ENCODE measurements at regions not wholly inside any gene's neighbourhood (a gene's known extent, or its start where the extent isn't known, plus 50 kb on each side); places are given as distances from the start of the nearest gene placed in this dataset.

GRCh38 chr6:94735270-94735669 lies 842.1 kb upstream of the MANEA start:
- no peak overlapping the region for H2BK120ac ChIP-seq (ENCODE audit: low read depth, low read length)
- H3K79me1 ChIP-seq (ENCODE audit: low read length): no peaks in the 10 kb centered on the region
- no peak overlapping the region for H2BK5ac ChIP-seq (ENCODE audit: low read length)
- H4K5ac ChIP-seq (ENCODE audit: low read length): no peak overlapping the region
- no CpG with 5 or more reads among the region's 7 CpGs for WGBS (ENCODE audit: extremely low coverage, insufficient coverage, low lambda C conversion rate)
- no peaks in the 10 kb centered on the region for H3K27me3 ChIP-seq (ENCODE audit: insufficient read depth, low read length, poor library complexity)
- H3K79me2 ChIP-seq (ENCODE audit: control insufficient read depth, insufficient read depth, low read length): no peaks in the 10 kb centered on the region
- H3K36me3 ChIP-seq (ENCODE audit: control insufficient read depth, insufficient read depth, low read length): no peaks in the 10 kb centered on the region
- no peak overlapping the region for H3K9ac ChIP-seq (ENCODE audit: low read length)
- no peak overlapping the region for H3K56ac ChIP-seq (ENCODE audit: low read length)
- H3K27ac ChIP-seq (ENCODE audit: low read depth, low read length): no peak overlapping the region
- DNase-seq: no peak
- H3K23ac ChIP-seq (ENCODE audit: low read length): no peak overlapping the region
- no peaks in the 10 kb centered on the region for H3K4me1 ChIP-seq (ENCODE audit: control insufficient read depth, low read depth, low read length)
- no peak overlapping the region for H3K4me2 ChIP-seq (ENCODE audit: low read length)
- H4K8ac ChIP-seq (ENCODE audit: low read depth, low read length): no peak overlapping the region
- H3K18ac ChIP-seq (ENCODE audit: low read length): no peak overlapping the region
- H3K4me3 ChIP-seq (ENCODE audit: low read length): no peak overlapping the region
- no peak overlapping the region for H2BK15ac ChIP-seq (replicated peaks; ENCODE audit: low read depth)
- no peak overlapping the region for H2AK5ac ChIP-seq (ENCODE audit: low read length)
- no peak overlapping the region for H3K4ac ChIP-seq (ENCODE audit: low read depth, low read length)

GRCh38 chr6:94734751-94735150 lies 842.6 kb upstream of the MANEA start:
- H2BK120ac ChIP-seq (ENCODE audit: low read depth, low read length): no peak overlapping the region
- no peak overlapping the region for H3K27ac ChIP-seq (ENCODE audit: low read depth, low read length)
- no CpG with 5 or more reads among the region's 1 CpG for WGBS (ENCODE audit: extremely low coverage, insufficient coverage, low lambda C conversion rate)
- H3K36me3 ChIP-seq (ENCODE audit: control insufficient read depth, insufficient read depth, low read length): no peaks in the 10 kb centered on the region
- no peak overlapping the region for H4K8ac ChIP-seq (ENCODE audit: low read depth, low read length)
- H3K79me2 ChIP-seq (ENCODE audit: control insufficient read depth, insufficient read depth, low read length): no peaks in the 10 kb centered on the region
- H3K9ac ChIP-seq (ENCODE audit: low read length): no peak overlapping the region
- H3K56ac ChIP-seq (ENCODE audit: low read length): no peak overlapping the region
- H3K23ac ChIP-seq (ENCODE audit: low read length): no peak overlapping the region
- H2BK15ac ChIP-seq (replicated peaks; ENCODE audit: low read depth): no peak overlapping the region
- H3K4me3 ChIP-seq (ENCODE audit: low read length): no peak overlapping the region
- H3K79me1 ChIP-seq (ENCODE audit: low read length): no peaks in the 10 kb centered on the region
- H3K4ac ChIP-seq (ENCODE audit: low read depth, low read length): no peak overlapping the region
- no peak for DNase-seq
- H3K27me3 ChIP-seq (ENCODE audit: insufficient read depth, low read length, poor library complexity): no peaks in the 10 kb centered on the region
- H2AK5ac ChIP-seq (ENCODE audit: low read length): no peak overlapping the region
- no peak overlapping the region for H3K4me2 ChIP-seq (ENCODE audit: low read length)
- no peak overlapping the region for H4K5ac ChIP-seq (ENCODE audit: low read length)
- no peaks in the 10 kb centered on the region for H3K4me1 ChIP-seq (ENCODE audit: control insufficient read depth, low read depth, low read length)
- H3K18ac ChIP-seq (ENCODE audit: low read length): no peak overlapping the region
- no peak overlapping the region for H2BK5ac ChIP-seq (ENCODE audit: low read length)

- Histone ChIP-seq H3K9ac (ENCODE audit: low read length) (no peak overlapping the region), H2BK120ac (ENCODE audit: low read depth, low read length) (no peak overlapping the region), H3K36me3 (ENCODE audit: control insufficient read depth, insufficient read depth, low read length) (no peaks in the 10 kb centered on the region), H3K27ac (ENCODE audit: low read depth, low read length) (no peak overlapping the region), H4K5ac (ENCODE audit: low read length) (no peak overlapping the region), H3K23ac (ENCODE audit: low read length) (no peak overlapping the region), H2BK5ac (ENCODE audit: low read length) (no peak overlapping the region), H3K4me3 (ENCODE audit: low read length) (no peak overlapping the region), H3K79me1 (ENCODE audit: low read length) (no peaks in the 10 kb centered on the region), H3K79me2 (ENCODE audit: control insufficient read depth, insufficient read depth, low read length) (no peaks in the 10 kb centered on the region), H2AK5ac (ENCODE audit: low read length) (no peak overlapping the region), H3K27me3 (ENCODE audit: insufficient read depth, low read length, poor library complexity) (no peaks in the 10 kb centered on the region), H3K4ac (ENCODE audit: low read depth, low read length) (no peak overlapping the region), H3K4me2 (ENCODE audit: low read length) (no peak overlapping the region), H3K18ac (ENCODE audit: low read length) (no peak overlapping the region), H3K56ac (ENCODE audit: low read length) (no peak overlapping the region), H3K4me1 (ENCODE audit: control insufficient read depth, low read depth, low read length) (no peaks in the 10 kb centered on the region), H2BK15ac (replicated peaks; ENCODE audit: low read depth) (no peak overlapping the region), H4K8ac (ENCODE audit: low read depth, low read length) (no peak overlapping the region)
- no CpG with 5 or more reads among the region's 7 CpGs for WGBS (ENCODE audit: extremely low coverage, insufficient coverage, low lambda C conversion rate)
- peak; percentile 36 for DNase-seq
Observed at GRCh38 chr6:94733066-94733465, 844.3 kb upstream of the MANEA start.

DNA sequence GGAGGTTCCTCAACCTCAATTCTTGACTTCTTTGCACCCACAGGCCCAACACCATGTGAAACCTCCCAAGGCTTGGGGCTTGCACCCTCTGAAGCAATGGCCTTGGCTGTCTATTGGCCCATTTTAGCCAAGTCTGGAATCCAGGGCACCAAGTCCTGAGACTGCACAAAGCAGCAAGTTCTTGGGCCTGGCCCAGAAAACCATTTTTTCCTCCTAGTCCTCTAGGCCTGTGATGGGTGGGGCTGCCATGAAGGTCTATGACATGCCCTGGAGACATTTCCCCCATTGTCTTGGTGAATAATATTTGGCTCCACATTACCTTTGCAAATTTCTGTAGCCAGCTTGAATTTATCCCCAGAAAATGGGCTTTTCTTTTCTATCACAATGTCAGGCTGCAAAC lies 849.6 kb upstream of the MANEA start:
- H3K27me3 ChIP-seq (ENCODE audit: insufficient read depth, low read length, poor library complexity): no peaks in the 10 kb centered on the region
- H3K4me3 ChIP-seq (ENCODE audit: low read length): no peak overlapping the region
- H3K79me1 ChIP-seq (ENCODE audit: low read length): no peaks in the 10 kb centered on the region
- no peak overlapping the region for H3K18ac ChIP-seq (ENCODE audit: low read length)
- no peaks in the 10 kb centered on the region for H3K4me1 ChIP-seq (ENCODE audit: control insufficient read depth, low read depth, low read length)
- H3K27ac ChIP-seq (ENCODE audit: low read depth, low read length): no peak overlapping the region
- no peak overlapping the region for H3K9ac ChIP-seq (ENCODE audit: low read length)
- H3K56ac ChIP-seq (ENCODE audit: low read length): no peak overlapping the region
- no peak overlapping the region for H4K8ac ChIP-seq (ENCODE audit: low read depth, low read length)
- no peak overlapping the region for H2BK15ac ChIP-seq (replicated peaks; ENCODE audit: low read depth)
- DNase-seq: peak; percentile 5
- H3K4ac ChIP-seq (ENCODE audit: low read depth, low read length): no peak overlapping the region
- H2BK5ac ChIP-seq (ENCODE audit: low read length): no peak overlapping the region
- no peak overlapping the region for H3K23ac ChIP-seq (ENCODE audit: low read length)
- no peak overlapping the region for H4K5ac ChIP-seq (ENCODE audit: low read length)
- no peaks in the 10 kb centered on the region for H3K79me2 ChIP-seq (ENCODE audit: control insufficient read depth, insufficient read depth, low read length)
- no peaks in the 10 kb centered on the region for H3K36me3 ChIP-seq (ENCODE audit: control insufficient read depth, insufficient read depth, low read length)
- H2BK120ac ChIP-seq (ENCODE audit: low read depth, low read length): no peak overlapping the region
- H2AK5ac ChIP-seq (ENCODE audit: low read length): no peak overlapping the region
- no peak overlapping the region for H3K4me2 ChIP-seq (ENCODE audit: low read length)

GRCh38 chr6:94721459-94721858 lies 855.9 kb upstream of the MANEA start:
- no peak overlapping the region for H2BK120ac ChIP-seq (ENCODE audit: low read depth, low read length)
- no peak for DNase-seq
- H3K27me3 ChIP-seq (ENCODE audit: insufficient read depth, low read length, poor library complexity): no peaks in the 10 kb centered on the region
- H3K56ac ChIP-seq (ENCODE audit: low read length): no peak overlapping the region
- no peaks in the 10 kb centered on the region for H3K79me1 ChIP-seq (ENCODE audit: low read length)
- no peak overlapping the region for H3K27ac ChIP-seq (ENCODE audit: low read depth, low read length)
- no peaks in the 10 kb centered on the region for H3K79me2 ChIP-seq (ENCODE audit: control insufficient read depth, insufficient read depth, low read length)
- no CpG with 5 or more reads among the region's 2 CpGs for WGBS (ENCODE audit: extremely low coverage, insufficient coverage, low lambda C conversion rate)
- H3K4me3 ChIP-seq (ENCODE audit: low read length): no peak overlapping the region
- H4K5ac ChIP-seq (ENCODE audit: low read length): no peak overlapping the region
- H3K4me2 ChIP-seq (ENCODE audit: low read length): no peak overlapping the region
- H3K18ac ChIP-seq (ENCODE audit: low read length): no peak overlapping the region
- no peak overlapping the region for H4K8ac ChIP-seq (ENCODE audit: low read depth, low read length)
- no peak overlapping the region for H3K4ac ChIP-seq (ENCODE audit: low read depth, low read length)
- H3K23ac ChIP-seq (ENCODE audit: low read length): no peak overlapping the region
- H2AK5ac ChIP-seq (ENCODE audit: low read length): no peak overlapping the region
- H2BK5ac ChIP-seq (ENCODE audit: low read length): no peak overlapping the region
- no peak overlapping the region for H3K9ac ChIP-seq (ENCODE audit: low read length)
- H2BK15ac ChIP-seq (replicated peaks; ENCODE audit: low read depth): no peak overlapping the region
- no peaks in the 10 kb centered on the region for H3K4me1 ChIP-seq (ENCODE audit: control insufficient read depth, low read depth, low read length)
- no peaks in the 10 kb centered on the region for H3K36me3 ChIP-seq (ENCODE audit: control insufficient read depth, insufficient read depth, low read length)

DNA sequence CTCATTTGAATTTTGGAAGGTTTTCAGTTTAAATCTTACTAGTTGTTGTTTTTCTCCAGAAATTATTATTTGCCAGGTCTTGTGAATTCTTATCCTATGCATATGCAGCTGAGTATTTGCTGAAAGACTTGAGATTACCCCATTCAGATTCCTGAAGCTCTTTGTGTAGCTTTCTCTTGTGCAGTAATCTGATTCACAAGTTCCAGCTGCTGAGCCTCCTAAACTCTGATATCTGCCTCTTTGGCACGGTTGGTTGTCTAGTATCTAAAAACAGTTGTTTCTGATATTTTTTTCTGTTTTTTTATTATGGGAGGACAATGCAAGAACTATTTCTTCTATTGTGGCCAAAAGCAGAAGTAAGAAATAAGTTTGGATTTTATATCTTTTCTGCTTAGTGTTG lies 863.9 kb upstream of the MANEA start:
- Histone ChIP-seq H3K27ac (ENCODE audit: low read depth, low read length) (no peak overlapping the region), H3K79me1 (ENCODE audit: low read length) (no peaks in the 10 kb centered on the region), H2AK5ac (ENCODE audit: low read length) (no peak overlapping the region), H3K27me3 (ENCODE audit: insufficient read depth, low read length, poor library complexity) (no peaks in the 10 kb centered on the region), H3K4me3 (ENCODE audit: low read length) (no peak overlapping the region), H3K4me2 (ENCODE audit: low read length) (no peak overlapping the region), H4K8ac (ENCODE audit: low read depth, low read length) (no peak overlapping the region), H3K9ac (ENCODE audit: low read length) (no peak overlapping the region), H2BK15ac (replicated peaks; ENCODE audit: low read depth) (no peak overlapping the region), H3K4ac (ENCODE audit: low read depth, low read length) (no peak overlapping the region), H2BK120ac (ENCODE audit: low read depth, low read length) (no peak overlapping the region), H3K56ac (ENCODE audit: low read length) (no peak overlapping the region), H3K18ac (ENCODE audit: low read length) (no peak overlapping the region), H3K79me2 (ENCODE audit: control insufficient read depth, insufficient read depth, low read length) (no peaks in the 10 kb centered on the region), H2BK5ac (ENCODE audit: low read length) (no peak overlapping the region), H3K4me1 (ENCODE audit: control insufficient read depth, low read depth, low read length) (no peaks in the 10 kb centered on the region), H4K5ac (ENCODE audit: low read length) (no peak overlapping the region), H3K36me3 (ENCODE audit: control insufficient read depth, insufficient read depth, low read length) (no peaks in the 10 kb centered on the region), H3K23ac (ENCODE audit: low read length) (no peak overlapping the region)
- no peak for DNase-seq
- no CpG with 5 or more reads among the region's 1 CpG for WGBS (ENCODE audit: extremely low coverage, insufficient coverage, low lambda C conversion rate)
